A549 (cell line): ENCODE measurements at regions not wholly inside any gene's neighbourhood (a gene's known extent, or its start where the extent isn't known, plus 50 kb on each side); places are given as distances from the start of the nearest gene placed in this dataset.

Experiments
- ATAC-seq, 2 experiments: fragments of 200-7000 bp in 1 of 2; fragments of >200 bp in 1 of 2; cut with Nextera tagmentation in 1 of 2; cut with Tn5 transposase in 1 of 2; 3 replicates each; pipeline versions ENCODE4 v1.8.0 to v1.9.1; 2018 to 2020; ENCODE audit warnings: mild to moderate bottlenecking in 1 of 2, moderate library complexity in 1 of 2
- CTCF ChIA-PET: fragments of 300-600 bp; sonication (Branson Sonifier 250); formaldehyde crosslinking; extraction: SDS; loops from one replicate; lab custom pipeline; 2021; ENCODE audit warnings: antibody characterized with exemption, inconsistent platforms; lab: Yijun Ruan, JAX
- POLR2A ChIA-PET: fragments of 350-600 bp; formaldehyde crosslinking; extraction: SDS; loops from one replicate; lab custom pipeline; 2021; ENCODE audit warnings: antibody characterized with exemption, inconsistent platforms; lab: Yijun Ruan, JAX
- DNase-seq, 2 experiments: peaks; one replicate each; pipeline versions ENCODE4 v3.0.0 to v3.0.0-alpha.2; 2011 to 2016; ENCODE audit warnings: low read depth in 1 of 2, low spot score in 1 of 2
- FAIRE-seq: peaks from 2 replicates; lab custom pipeline; 2011; peaks lifted over from hg19 to GRCh38; lab: Jason Lieb, UNC
- H3K27ac ChIP-seq, 2 experiments: fragments of >200 bp; sonication (Bioruptor Twin); formaldehyde crosslinking; 3 replicates each; pipeline ENCODE4 v1.5.1; 2016 to 2017
- H3K4me1 ChIP-seq: fragments of >200 bp; sonication (Bioruptor Twin); formaldehyde crosslinking; 3 replicates; pipeline ENCODE4 v1.6.1; 2016
- H3K4me2 ChIP-seq: fragments of >200 bp; sonication (Bioruptor Twin); formaldehyde crosslinking; 3 replicates; pipeline ENCODE4 v1.6.1; 2016
- H3K4me3 ChIP-seq: fragments of >200 bp; sonication (Bioruptor Twin); formaldehyde crosslinking; 3 replicates; pipeline ENCODE4 v1.5.1; 2016
- H3K9me3 ChIP-seq: fragments of >200 bp; sonication (Bioruptor Twin); formaldehyde crosslinking; 3 replicates; pipeline ENCODE4 v1.6.1; 2016
- CBX2 ChIP-seq: fragments of 200-600 bp; sonication (generic); IDR thresholded peaks from 2 replicates; pipeline ENCODE4 v1.6.1; 2016; ENCODE audit warnings: low read depth, mild to moderate bottlenecking, borderline replicate concordance
- CBX8 ChIP-seq: fragments of 200-600 bp; sonication (generic); IDR thresholded peaks from 2 replicates; pipeline ENCODE4 v1.6.1; 2016
- FOXS1 ChIP-seq: fragments of 250-450 bp; sonication (Bioruptor Pico); IDR thresholded peaks from 2 replicates; pipeline ENCODE4 v1.5.0; 2020; ENCODE audit warnings: mild to moderate bottlenecking, moderate library complexity
- GATA3 ChIP-seq: IDR thresholded peaks from 2 replicates; pipeline ENCODE4 v1.6.1; 2012; ENCODE audit warnings: borderline replicate concordance
- HDAC2 ChIP-seq: fragments of 200-600 bp; sonication (generic); IDR thresholded peaks from 2 replicates; pipeline ENCODE4 v1.6.1; 2016
- HEYL ChIP-seq: fragments of 250-450 bp; sonication (Bioruptor Pico); IDR thresholded peaks from 2 replicates; pipeline ENCODE4 v1.8.0; 2021; ENCODE audit warnings: mild to moderate bottlenecking, moderate library complexity
- HOXA7 ChIP-seq: fragments of 250-450 bp; sonication (Bioruptor Pico); IDR thresholded peaks from 2 replicates; pipeline ENCODE4 v1.5.0; 2020; ENCODE audit warnings: mild to moderate bottlenecking, moderate library complexity
- HOXB13 ChIP-seq: fragments of 250-450 bp; sonication (Bioruptor Pico); IDR thresholded peaks from 2 replicates; pipeline ENCODE4 v1.5.0; 2020; ENCODE audit warnings: low read depth, mild to moderate bottlenecking, moderate library complexity
- HOXB5 ChIP-seq: fragments of 250-450 bp; sonication (Bioruptor Pico); IDR thresholded peaks from 2 replicates; pipeline ENCODE4 v1.5.0; 2020; ENCODE audit warnings: mild to moderate bottlenecking, moderate library complexity
- JUN ChIP-seq, 2 experiments: fragments of >200 bp; sonication (Bioruptor Twin); formaldehyde crosslinking; IDR thresholded peaks; 2 replicates in 1 of 2; 3 replicates in 1 of 2; pipeline ENCODE4 v1.6.1; 2016 to 2017
- KDM1A ChIP-seq: fragments of 200-600 bp; sonication (generic); IDR thresholded peaks from 2 replicates; pipeline ENCODE4 v1.6.1; 2016; ENCODE audit warnings: low read depth, mild to moderate bottlenecking
- KDM5A ChIP-seq: fragments of 200-600 bp; sonication (generic); IDR thresholded peaks from 2 replicates; pipeline ENCODE4 v1.6.1; 2016; ENCODE audit warnings: antibody characterized with exemption, mild to moderate bottlenecking
- MAFK ChIP-seq: fragments of 450-650 bp; IDR thresholded peaks from 2 replicates; pipeline ENCODE4 v1.6.1; 2014; ENCODE audit not compliant: partially characterized antibody
- NPAS2 ChIP-seq: fragments of 250-450 bp; sonication (Bioruptor Pico); IDR thresholded peaks from 2 replicates; pipeline ENCODE4 v1.8.0; 2022; ENCODE audit warnings: mild to moderate bottlenecking, moderate library complexity, borderline replicate concordance
- NR3C1 ChIP-seq: fragments of >200 bp; sonication (Bioruptor Twin); formaldehyde crosslinking; IDR thresholded peaks from 3 replicates; pipeline ENCODE4 v1.6.1; 2017
- POLR2A ChIP-seq: IDR thresholded peaks from 2 replicates; pipeline ENCODE4 v1.6.1; 2012; ENCODE audit warnings: mild to moderate bottlenecking, low read length
- RAD21 ChIP-seq, 2 experiments: fragments of >200 bp in 1 of 2; sonication (Bioruptor Twin) in 1 of 2; formaldehyde crosslinking in 1 of 2; IDR thresholded peaks in 1 of 2; conservative IDR thresholded peaks in 1 of 2; 2 replicates in 1 of 2; 3 replicates in 1 of 2; pipeline ENCODE4 v1.6.1; 2012 to 2018; ENCODE audit warnings: inconsistent platforms in 1 of 2
- RCOR1 ChIP-seq: fragments of 150-350 bp; IDR thresholded peaks from 2 replicates; pipeline ENCODE4 v1.6.1; 2014; ENCODE audit warnings: antibody characterized with exemption, low read length, low read depth
- TFCP2L1 ChIP-seq: fragments of 250-450 bp; sonication (Bioruptor Pico); IDR thresholded peaks from 2 replicates; pipeline ENCODE4 v1.5.0; 2021; ENCODE audit warnings: mild to moderate bottlenecking
- TP53 ChIP-seq: fragments of 250-450 bp; sonication (Bioruptor Pico); IDR thresholded peaks from 2 replicates; pipeline ENCODE4 v1.5.0; 2021; ENCODE audit warnings: mild to moderate bottlenecking, moderate library complexity
- ZC3H11A ChIP-seq: fragments of 450-650 bp; IDR thresholded peaks from 2 replicates; pipeline ENCODE4 v1.6.1; 2014; ENCODE audit warnings: antibody characterized with exemption, mild to moderate bottlenecking
- ZSCAN20 ChIP-seq: fragments of 250-450 bp; sonication (Bioruptor Pico); IDR thresholded peaks from 2 replicates; pipeline ENCODE4 v1.8.0; 2022; ENCODE audit warnings: mild to moderate bottlenecking, moderate library complexity
- WGBS: methylation state at CpG from one replicate; pipeline ENCODE4 v1.1.6; 2017; ENCODE audit errors: missing lambda C conversion rate; 5-methylcytosine and 5-hydroxymethylcytosine counted together
- TF ChIP-seq, protein P1 (sequence below): fragments of >200 bp; sonication (Bioruptor Twin); formaldehyde crosslinking; IDR thresholded peaks from 3 replicates; pipeline ENCODE4 v1.5.1; 2016
- TF ChIP-seq, protein P2 (sequence below): fragments of >200 bp; sonication (Bioruptor Twin); formaldehyde crosslinking; IDR thresholded peaks from 3 replicates; pipeline ENCODE4 v1.6.1; 2016
- TF ChIP-seq, protein P3 (sequence below): IDR thresholded peaks from 2 replicates; pipeline ENCODE4 v1.6.1; 2012
- TF ChIP-seq, protein P4 (sequence below): fragments of 150-350 bp; IDR thresholded peaks from 2 replicates; pipeline ENCODE4 v1.6.1; 2014; ENCODE audit warnings: low read depth, mild to moderate bottlenecking, low read length

DNA sequence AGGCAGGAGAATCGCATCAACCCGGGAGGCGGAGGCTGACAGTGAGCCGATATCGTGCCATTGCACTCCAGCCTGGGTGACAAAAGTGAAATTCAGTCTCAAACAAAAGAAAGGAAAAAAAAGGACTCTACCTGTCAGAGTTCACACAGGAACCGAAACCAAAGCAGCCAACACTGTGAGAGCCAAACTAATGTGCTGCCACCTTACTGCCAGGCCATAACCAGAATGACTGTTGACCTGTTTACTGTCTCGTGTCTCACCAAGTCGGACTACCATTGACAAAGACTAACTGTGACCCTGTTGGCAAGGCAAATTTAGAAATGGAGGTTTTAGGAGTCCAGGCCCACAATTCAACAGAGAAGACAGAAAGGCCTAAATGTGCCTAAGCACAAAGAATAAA is 112.4 kb downstream of the ANXA2R start:
- ChIA-PET POLR2A (no interaction called here), CTCF (interaction anchor here (0.6 to 3.1 kb wide), 2 partner anchors 15 to 144 kb away, joined by 4 to 15 read pairs; no protein-coding TSS in a partner anchor)
- WGBS: 87% methylated on average over 8 of the region's 8 CpGs
- Histone ChIP-seq H3K4me2 (no peak overlapping the region), H3K9me3 (peaks cover 7% of the 10 kb centered on the region; the same call in 1 of the 3 replicates), H3K4me3 (no peak overlapping the region), H3K27ac (no peak overlapping the region), H3K4me1 (no peaks in the 10 kb centered on the region)
- TF ChIP-seq CBX8 (no peak), NPAS2 (no peak), FOXS1 (CRISPR knock-in tag) (no peak), KDM1A (no peak), ZC3H11A (no peak), POLR2A (no peak), RCOR1 (no peak), NR3C1 (no peak), HOXB5 (no peak), JUN (IDR thresholded peaks at IDR 0.05) (no peak)
- TF ChIP-seq, protein P1, sequence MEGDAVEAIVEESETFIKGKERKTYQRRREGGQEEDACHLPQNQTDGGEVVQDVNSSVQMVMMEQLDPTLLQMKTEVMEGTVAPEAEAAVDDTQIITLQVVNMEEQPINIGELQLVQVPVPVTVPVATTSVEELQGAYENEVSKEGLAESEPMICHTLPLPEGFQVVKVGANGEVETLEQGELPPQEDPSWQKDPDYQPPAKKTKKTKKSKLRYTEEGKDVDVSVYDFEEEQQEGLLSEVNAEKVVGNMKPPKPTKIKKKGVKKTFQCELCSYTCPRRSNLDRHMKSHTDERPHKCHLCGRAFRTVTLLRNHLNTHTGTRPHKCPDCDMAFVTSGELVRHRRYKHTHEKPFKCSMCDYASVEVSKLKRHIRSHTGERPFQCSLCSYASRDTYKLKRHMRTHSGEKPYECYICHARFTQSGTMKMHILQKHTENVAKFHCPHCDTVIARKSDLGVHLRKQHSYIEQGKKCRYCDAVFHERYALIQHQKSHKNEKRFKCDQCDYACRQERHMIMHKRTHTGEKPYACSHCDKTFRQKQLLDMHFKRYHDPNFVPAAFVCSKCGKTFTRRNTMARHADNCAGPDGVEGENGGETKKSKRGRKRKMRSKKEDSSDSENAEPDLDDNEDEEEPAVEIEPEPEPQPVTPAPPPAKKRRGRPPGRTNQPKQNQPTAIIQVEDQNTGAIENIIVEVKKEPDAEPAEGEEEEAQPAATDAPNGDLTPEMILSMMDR: no peak
- TF ChIP-seq, protein P2, sequence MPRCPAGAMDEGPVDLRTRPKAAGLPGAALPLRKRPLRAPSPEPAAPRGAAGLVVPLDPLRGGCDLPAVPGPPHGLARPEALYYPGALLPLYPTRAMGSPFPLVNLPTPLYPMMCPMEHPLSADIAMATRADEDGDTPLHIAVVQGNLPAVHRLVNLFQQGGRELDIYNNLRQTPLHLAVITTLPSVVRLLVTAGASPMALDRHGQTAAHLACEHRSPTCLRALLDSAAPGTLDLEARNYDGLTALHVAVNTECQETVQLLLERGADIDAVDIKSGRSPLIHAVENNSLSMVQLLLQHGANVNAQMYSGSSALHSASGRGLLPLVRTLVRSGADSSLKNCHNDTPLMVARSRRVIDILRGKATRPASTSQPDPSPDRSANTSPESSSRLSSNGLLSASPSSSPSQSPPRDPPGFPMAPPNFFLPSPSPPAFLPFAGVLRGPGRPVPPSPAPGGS: no peak
- ATAC-seq (no peak), FAIRE-seq (no peak), DNase-seq (no peak)

DNA sequence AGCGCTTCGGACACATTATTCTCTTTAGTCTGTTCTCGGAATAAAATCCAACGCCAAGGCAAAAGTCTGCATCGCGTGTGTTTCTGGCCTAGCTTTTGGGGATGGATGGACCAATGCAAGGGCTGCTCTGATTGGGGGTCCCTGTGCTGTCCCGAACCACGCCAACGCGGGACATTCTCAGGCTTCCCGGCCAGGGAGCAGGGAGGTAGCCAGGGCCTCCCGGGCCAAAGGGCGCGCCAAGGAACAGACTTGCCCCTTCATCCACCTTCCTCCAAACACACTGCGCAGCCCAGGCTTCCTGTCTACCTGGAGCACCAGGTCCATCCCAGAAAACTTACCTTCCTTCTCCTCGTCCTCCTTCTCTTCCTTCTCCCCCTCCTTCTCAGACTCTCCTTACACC is 113.0 kb upstream of the SELENOP start:
- 91% methylated on average over 16 of the region's 16 CpGs for WGBS
- Histone ChIP-seq H3K4me2 (no peak overlapping the region), H3K27ac (no peak overlapping the region), H3K4me3 (no peak overlapping the region), H3K4me1 (no peaks in the 10 kb centered on the region), H3K9me3 (no peaks in the 10 kb centered on the region)
- ChIA-PET CTCF (no interaction called here), POLR2A (no interaction called here)
- DNase-seq (no peak), ATAC-seq (no peak), FAIRE-seq (no peak)
- no peak for TF ChIP-seq HEYL
- TF ChIP-seq HDAC2: no peak
- TF ChIP-seq, protein P3, sequence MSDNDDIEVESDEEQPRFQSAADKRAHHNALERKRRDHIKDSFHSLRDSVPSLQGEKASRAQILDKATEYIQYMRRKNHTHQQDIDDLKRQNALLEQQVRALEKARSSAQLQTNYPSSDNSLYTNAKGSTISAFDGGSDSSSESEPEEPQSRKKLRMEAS: no peak
- no peak for TF ChIP-seq HOXA7 (CRISPR knock-in tag)
- TF ChIP-seq ZSCAN20: no peak
- no peak for TF ChIP-seq MAFK
- no peak for TF ChIP-seq NR3C1
- TF ChIP-seq, protein P4, sequence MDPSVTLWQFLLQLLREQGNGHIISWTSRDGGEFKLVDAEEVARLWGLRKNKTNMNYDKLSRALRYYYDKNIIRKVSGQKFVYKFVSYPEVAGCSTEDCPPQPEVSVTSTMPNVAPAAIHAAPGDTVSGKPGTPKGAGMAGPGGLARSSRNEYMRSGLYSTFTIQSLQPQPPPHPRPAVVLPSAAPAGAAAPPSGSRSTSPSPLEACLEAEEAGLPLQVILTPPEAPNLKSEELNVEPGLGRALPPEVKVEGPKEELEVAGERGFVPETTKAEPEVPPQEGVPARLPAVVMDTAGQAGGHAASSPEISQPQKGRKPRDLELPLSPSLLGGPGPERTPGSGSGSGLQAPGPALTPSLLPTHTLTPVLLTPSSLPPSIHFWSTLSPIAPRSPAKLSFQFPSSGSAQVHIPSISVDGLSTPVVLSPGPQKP: no peak
- TF ChIP-seq KDM5A: no peak
- no peak for TF ChIP-seq CBX2
- no peak for TF ChIP-seq TP53 (CRISPR knock-in tag)
- TF ChIP-seq GATA3: no peak
- TF ChIP-seq HOXB13 (CRISPR knock-in tag): no peak
- no peak for TF ChIP-seq RAD21 (conservative IDR thresholded peaks at IDR 0.05 in 1 of 2, IDR thresholded peaks at IDR 0.05 in 1 of 2)
- no peak for TF ChIP-seq CBX8
- no peak for TF ChIP-seq RCOR1
- TF ChIP-seq TFCP2L1 (CRISPR knock-in tag): no peak
- no peak for TF ChIP-seq NPAS2
- TF ChIP-seq, protein P2: no peak
